Neuronal stem cell (in vitro differentiated cells): ENCODE measurements at regions not wholly inside any gene's neighbourhood (a gene's known extent, or its start where the extent isn't known, plus 50 kb on each side); places are given as distances from the start of the nearest gene placed in this dataset.

ENCODE experiments used
- DNase-seq: peaks from one replicate; pipeline ENCODE4 v3.0.0-alpha.2; 2013; ENCODE audit warnings: low spot score
- H2AFZ ChIP-seq: one replicate; pipeline ENCODE4 v1.6.1; 2013; ENCODE audit warnings: mild to moderate bottlenecking, low read length, inconsistent platforms
- H2AK5ac ChIP-seq: 2 replicates; pipeline ENCODE4 v1.6.1; 2013; ENCODE audit warnings: low read depth, mild to moderate bottlenecking, inconsistent platforms, low read length, moderate library complexity, mixed read lengths
- H2BK120ac ChIP-seq: 2 replicates; pipeline ENCODE4 v1.6.1; 2013; ENCODE audit warnings: low read depth, mild to moderate bottlenecking, inconsistent platforms, low read length, moderate library complexity, mixed read lengths
- H2BK12ac ChIP-seq: one replicate; pipeline ENCODE4 v1.6.1; 2013; ENCODE audit warnings: low read length, inconsistent platforms
- H2BK15ac ChIP-seq: 2 replicates; pipeline ENCODE4 v1.6.1; 2013; ENCODE audit warnings: mild to moderate bottlenecking, low read length, inconsistent platforms, mixed read lengths
- H2BK5ac ChIP-seq: one replicate; pipeline ENCODE4 v1.6.1; 2013; ENCODE audit warnings: inconsistent platforms, mild to moderate bottlenecking, low read length, moderate library complexity
- H3K14ac ChIP-seq: one replicate; pipeline ENCODE4 v1.6.1; 2013; ENCODE audit warnings: low read length, inconsistent platforms
- H3K18ac ChIP-seq: 2 replicates; pipeline ENCODE4 v1.6.1; 2013; ENCODE audit warnings: low read length, inconsistent platforms
- H3K23ac ChIP-seq: 2 replicates; pipeline ENCODE4 v1.6.1; 2013; ENCODE audit warnings: low read depth, mild to moderate bottlenecking, mixed read lengths, low read length, inconsistent platforms; ENCODE audit not compliant: poor library complexity
- H3K27ac ChIP-seq: replicated peaks from 3 replicates; pipeline ENCODE4 v1.5.1; 2013; ENCODE audit warnings: low read length, inconsistent platforms
- H3K27me3 ChIP-seq, 3 experiments: 2 replicates each; pipeline ENCODE4 v1.6.1; 2013; ENCODE audit warnings: low read length in 3 of 3, mild to moderate bottlenecking in 2 of 3, inconsistent platforms in 1 of 3, low read depth in 1 of 3, mixed read lengths in 1 of 3, moderate library complexity in 1 of 3; ENCODE audit not compliant: control insufficient read depth in 3 of 3, insufficient read depth in 3 of 3
- H3K36me3 ChIP-seq, 2 donors: replicated peaks in 1 of 2; 2 replicates each; pipeline ENCODE4 v1.6.1; 2013; ENCODE audit warnings: low read length in 2 of 2; ENCODE audit not compliant: control insufficient read depth in 2 of 2, insufficient read depth in 2 of 2
- H3K4ac ChIP-seq: 2 replicates; pipeline ENCODE4 v1.6.1; 2013; ENCODE audit warnings: inconsistent platforms, mild to moderate bottlenecking, low read length, moderate library complexity
- H3K4me1 ChIP-seq, 2 donors: 1 replicate in 1 of 2; 2 replicates in 1 of 2; pipeline ENCODE4 v1.6.1; 2013; ENCODE audit warnings: low read length in 2 of 2, low read depth in 1 of 2; ENCODE audit not compliant: control insufficient read depth in 2 of 2, insufficient read depth in 1 of 2
- H3K4me2 ChIP-seq: one replicate; pipeline ENCODE4 v1.6.1; 2013; ENCODE audit warnings: mild to moderate bottlenecking, low read length, inconsistent platforms; ENCODE audit not compliant: insufficient read depth, poor library complexity, severe bottlenecking
- H3K4me3 ChIP-seq, 2 donors: 2 replicates each; pipeline ENCODE4 v1.5.1; 2013; ENCODE audit warnings: low read length in 2 of 2, mild to moderate bottlenecking in 2 of 2, inconsistent platforms in 1 of 2, moderate library complexity in 1 of 2
- H3K79me1 ChIP-seq: one replicate; pipeline ENCODE4 v1.6.1; 2013; ENCODE audit warnings: low read depth, mild to moderate bottlenecking, inconsistent platforms, low read length, moderate library complexity
- H3K9ac ChIP-seq: one replicate; pipeline ENCODE4 v1.6.1; 2013; ENCODE audit warnings: mild to moderate bottlenecking, low read depth, low read length, inconsistent platforms; ENCODE audit not compliant: poor library complexity
- H3K9me3 ChIP-seq, 2 donors: replicated peaks in 1 of 2; 2 replicates each; pipeline versions ENCODE3 to v1.6.1; 2013; ENCODE audit warnings: low read length in 2 of 2, mild to moderate bottlenecking in 2 of 2, inconsistent platforms in 1 of 2, low read depth in 1 of 2, mixed read lengths in 1 of 2, moderate library complexity in 1 of 2; ENCODE audit not compliant: control insufficient read depth in 2 of 2, insufficient read depth in 1 of 2
- H4K8ac ChIP-seq: one replicate; pipeline ENCODE4 v1.6.1; 2013; ENCODE audit warnings: low read depth, mild to moderate bottlenecking, inconsistent platforms, low read length, moderate library complexity
- H4K91ac ChIP-seq: one replicate; pipeline ENCODE4 v1.6.1; 2013; ENCODE audit warnings: low read length, low read depth, mild to moderate bottlenecking, inconsistent platforms; ENCODE audit not compliant: poor library complexity
- WGBS, 2 donors: extraction: QIAGEN DNeasy Blood & Tissue Kit; methylation state at CpG; one replicate each; pipeline ENCODE4 v1.1.7; 2013; ENCODE audit warnings: missing lambda C conversion rate in 2 of 2, mixed read lengths in 1 of 2; ENCODE audit not compliant: insufficient read length in 2 of 2, insufficient replicate concordance in 1 of 2; ENCODE audit errors: extremely low coverage in 2 of 2; 5-methylcytosine and 5-hydroxymethylcytosine counted together

GRCh38 chr6:167445568-167445967 is 120.7 kb downstream of the TTLL2 start:
- H3K4me1 ChIP-seq = peaks cover 18 to 21% of the 10 kb centered on the region in 2 donors
- H3K18ac ChIP-seq = peak overlapping the region; percentile 89
- peaks cover 0 to 12% of the 10 kb centered on the region in 2 donors for H3K9me3 ChIP-seq
- H3K14ac ChIP-seq = peak overlapping the region; percentile 78
- H2AK5ac ChIP-seq = peak overlapping the region; percentile 83
- no CpG with 5 or more reads among the region's 7 CpGs for WGBS, 2 donors
- H2AFZ ChIP-seq = no peak overlapping the region
- peak overlapping the region; percentile 65 for H4K91ac ChIP-seq
- H3K9ac ChIP-seq = no peak overlapping the region
- peak overlapping the region; percentile 93 for H2BK12ac ChIP-seq
- no peak overlapping the region for H3K23ac ChIP-seq
- H3K27me3 ChIP-seq = no peaks in the 10 kb centered on the region
- H3K4ac ChIP-seq = peak overlapping the region; percentile 32
- H3K36me3 ChIP-seq = no peaks in the 10 kb centered on the region
- H4K8ac ChIP-seq = no peak overlapping the region
- no peak for DNase-seq
- no peak overlapping the region for H3K4me3 ChIP-seq
- H3K79me1 ChIP-seq = no peaks in the 10 kb centered on the region
- H3K4me2 ChIP-seq = no peak overlapping the region
- peak overlapping the region; percentile 99 for H3K27ac ChIP-seq
- H2BK15ac ChIP-seq = peak overlapping the region; percentile 46
- H2BK5ac ChIP-seq = peak overlapping the region; percentile 95
- H2BK120ac ChIP-seq = peak overlapping the region; percentile 74

- no peak for DNase-seq
- Histone ChIP-seq H3K4me1 (peaks cover 16 to 21% of the 10 kb centered on the region in 2 donors), H3K27me3 (no peaks in the 10 kb centered on the region), H3K9me3 (peaks cover 0 to 12% of the 10 kb centered on the region in 2 donors), H3K27ac (peak overlapping the region; percentile 56), H3K4me3 (no peak overlapping the region), H2BK15ac (peak overlapping the region; percentile 29), H3K23ac (no peak overlapping the region), H4K91ac (peak overlapping the region; percentile 73), H2AFZ (peak overlapping the region; percentile 15), H3K36me3 (no peaks in the 10 kb centered on the region), H4K8ac (peak overlapping the region; percentile 78), H3K18ac (peak overlapping the region; percentile 91), H2BK120ac (peak overlapping the region; percentile 4), H3K79me1 (no peaks in the 10 kb centered on the region), H3K4me2 (no peak overlapping the region), H2BK5ac (peak overlapping the region; percentile 84), H3K4ac (no peak overlapping the region), H3K14ac (no peak overlapping the region), H3K9ac (no peak overlapping the region), H2BK12ac (no peak overlapping the region), H2AK5ac (peak overlapping the region; percentile 36)
- WGBS, 2 donors = no CpG with 5 or more reads among the region's 8 CpGs
Measured at GRCh38 chr6:167446046-167446445, 121.2 kb downstream of the TTLL2 start.

GRCh38 chr6:167446971-167447370 is 122.1 kb downstream of the TTLL2 start:
- Histone ChIP-seq H2BK120ac (no peak overlapping the region), H2BK5ac (no peak overlapping the region), H2AFZ (no peak overlapping the region), H3K79me1 (no peaks in the 10 kb centered on the region), H2BK12ac (no peak overlapping the region), H3K18ac (peak overlapping the region; percentile 76), H2AK5ac (no peak overlapping the region), H3K27ac (no peak overlapping the region), H3K4me1 (peaks cover 10 to 19% of the 10 kb centered on the region in 2 donors), H3K4me2 (no peak overlapping the region), H3K9ac (no peak overlapping the region), H3K14ac (no peak overlapping the region), H2BK15ac (no peak overlapping the region), H3K36me3 (no peaks in the 10 kb centered on the region), H3K4ac (no peak overlapping the region), H4K91ac (no peak overlapping the region), H3K4me3 (no peak overlapping the region), H3K9me3 (peaks cover 0 to 12% of the 10 kb centered on the region in 2 donors), H4K8ac (no peak overlapping the region), H3K27me3 (no peaks in the 10 kb centered on the region), H3K23ac (no peak overlapping the region)
- no peak for DNase-seq
- WGBS, 2 donors = no CpG with 5 or more reads among the region's 9 CpGs

- Histone ChIP-seq H3K4me1 (peaks cover 5 to 18% of the 10 kb centered on the region in 2 donors), H2BK15ac (peak overlapping the region; percentile 32), H3K79me1 (no peaks in the 10 kb centered on the region), H3K23ac (no peak overlapping the region), H2AK5ac (peak overlapping the region; percentile 77), H3K9me3 (peaks cover 0 to 12% of the 10 kb centered on the region in 2 donors), H4K91ac (no peak overlapping the region), H2BK12ac (peak overlapping the region; percentile 86), H3K4ac (no peak overlapping the region), H3K4me2 (no peak overlapping the region), H2AFZ (no peak overlapping the region), H4K8ac (no peak overlapping the region), H3K27me3 (no peaks in the 10 kb centered on the region), H2BK120ac (peak overlapping the region; percentile 29), H3K36me3 (no peaks in the 10 kb centered on the region), H3K27ac (no peak overlapping the region), H3K18ac (peak overlapping the region; percentile 88), H3K14ac (peak overlapping the region; percentile 12), H3K4me3 (no peak overlapping the region), H3K9ac (no peak overlapping the region), H2BK5ac (peak overlapping the region; percentile 69)
- DNase-seq = no peak
- WGBS, 2 donors = no CpG with 5 or more reads among the region's 5 CpGs
Measured at GRCh38 chr6:167448378-167448777, 123.5 kb downstream of the TTLL2 start.
